GM12878 (cell line): ENCODE measurements at regions not wholly inside any gene's neighbourhood (a gene's known extent, or its start where the extent isn't known, plus 50 kb on each side); places are given as distances from the start of the nearest gene placed in this dataset.

Source experiments
- ATAC-seq: fragments of 200-7000 bp; cut with Tn5 transposase; 3 replicates; pipeline ENCODE4 v1.9.1; 2020; ENCODE audit warnings: mild to moderate bottlenecking, moderate library complexity
- BruUV-seq: library from RNA; stranded (reverse); fragments of 400-500 nt; replicated peaks from 2 replicates; lab custom pipeline; 2021; lab: Mats Ljungman, UMichigan
- CTCF ChIA-PET: fragments of 300-600 bp; sonication (Branson Sonifier 250); formaldehyde crosslinking; extraction: SDS; loops from one replicate; lab custom pipeline; 2021; ENCODE audit warnings: inconsistent platforms; lab: Yijun Ruan, JAX
- POLR2A ChIA-PET: fragments of 350-600 bp; formaldehyde crosslinking; extraction: SDS; loops from one replicate; lab custom pipeline; 2021; ENCODE audit warnings: inconsistent platforms; lab: Charles Lee
- RAD21 ChIA-PET: fragments of 300-600 bp; sonication (Branson Sonifier 250); formaldehyde crosslinking; loops from one replicate; lab custom pipeline; 2023; ENCODE audit warnings: antibody characterized with exemption; ENCODE audit not compliant: unreplicated experiment; lab: Charles Lee
- SMC1A ChIA-PET: fragments of 300-600 bp; sonication (Branson Sonifier 250); formaldehyde crosslinking; loops from one replicate; lab custom pipeline; 2023; ENCODE audit not compliant: unreplicated experiment, uncharacterized antibody; lab: Charles Lee
- DNase-seq: peaks from one replicate; pipeline ENCODE4 v3.0.0-alpha.2; 2011; ENCODE audit warnings: low read depth, low spot score
- FAIRE-seq: peaks from 3 replicates; lab custom pipeline; 2011; peaks lifted over from hg19 to GRCh38; lab: Jason Lieb, UNC
- H2AFZ ChIP-seq: 2 replicates; pipeline ENCODE4 v1.6.0; 2011; ENCODE audit warnings: low read depth, low read length, control low read depth; ENCODE audit not compliant: control insufficient read depth
- H3K27ac ChIP-seq: 2 replicates; pipeline ENCODE4 v1.5.1; 2011; ENCODE audit warnings: control low read depth; ENCODE audit not compliant: control insufficient read depth, insufficient read depth
- H3K27me3 ChIP-seq, 2 experiments: replicated peaks in 1 of 2; 2 replicates each; pipeline versions ENCODE4 v1.6.0 to v1.6.1; 2011; ENCODE audit warnings: low read length in 1 of 2; ENCODE audit not compliant: control insufficient read depth in 2 of 2, insufficient read depth in 2 of 2
- H3K36me3 ChIP-seq, 2 experiments: 2 replicates each; pipeline ENCODE4 v1.5.1; 2011; ENCODE audit warnings: low read length in 1 of 2; ENCODE audit not compliant: control insufficient read depth in 2 of 2, insufficient read depth in 2 of 2
- H3K4me1 ChIP-seq: 2 replicates; pipeline ENCODE4 v1.6.1; 2011; ENCODE audit warnings: mild to moderate bottlenecking, low read length, moderate library complexity, mixed read lengths; ENCODE audit not compliant: control insufficient read depth, insufficient read depth
- H3K4me2 ChIP-seq: 2 replicates; pipeline ENCODE4 v1.6.0; 2011; ENCODE audit warnings: control low read depth; ENCODE audit not compliant: control insufficient read depth, insufficient read depth
- H3K4me3 ChIP-seq: fragments of 200-600 bp; sonication (generic); 2 replicates; pipeline ENCODE4 v1.5.1; 2016
- H3K79me2 ChIP-seq: 2 replicates; pipeline ENCODE4 v1.6.0; 2011; ENCODE audit warnings: low read length; ENCODE audit not compliant: control insufficient read depth, insufficient read depth
- H3K9ac ChIP-seq: 2 replicates; pipeline ENCODE4 v1.8.0; 2011; ENCODE audit warnings: low read length, control low read depth, mixed read lengths; ENCODE audit not compliant: control insufficient read depth, insufficient read depth
- H3K9me3 ChIP-seq: replicated peaks from 3 replicates; pipeline ENCODE4 v1.5.1; 2011; ENCODE audit warnings: mild to moderate bottlenecking, low read length; ENCODE audit not compliant: control insufficient read depth, insufficient read depth
- H4K20me1 ChIP-seq: 2 replicates; pipeline ENCODE4 v1.6.0; 2011; ENCODE audit not compliant: control insufficient read depth, insufficient read depth
- BMI1 ChIP-seq: fragments of 450-650 bp; IDR thresholded peaks from 2 replicates; pipeline ENCODE4 v1.6.1; 2016; ENCODE audit warnings: mild to moderate bottlenecking, moderate library complexity, borderline replicate concordance
- BRCA1 ChIP-seq: IDR thresholded peaks from 2 replicates; pipeline ENCODE4 v1.6.1; 2011; ENCODE audit warnings: low read depth, low read length, improper control_type of control experiment
- CBX3 ChIP-seq: fragments of 200-600 bp; sonication (generic); IDR thresholded peaks from 2 replicates; pipeline ENCODE4 v1.6.1; 2016; ENCODE audit warnings: low read depth, borderline replicate concordance
- CHD1 ChIP-seq: IDR thresholded peaks from 2 replicates; pipeline ENCODE4 v1.6.1; 2012; ENCODE audit warnings: low read depth, low read length, improper control_type of control experiment
- HCFC1 ChIP-seq: fragments of 150-350 bp; IDR thresholded peaks from 2 replicates; pipeline ENCODE4 v1.6.1; 2014; ENCODE audit warnings: low read length
- HDAC6 ChIP-seq: fragments of 200-600 bp; sonication (generic); IDR thresholded peaks from one replicate; pipeline ENCODE4 v1.8.0; 2017; ENCODE audit warnings: antibody characterized with exemption; ENCODE audit not compliant: unreplicated experiment
- IKZF2 ChIP-seq, 2 experiments: fragments of 450-650 bp; IDR thresholded peaks; 2 replicates each; pipeline ENCODE4 v1.6.1; 2017; ENCODE audit warnings: mild to moderate bottlenecking in 2 of 2, moderate library complexity in 2 of 2
- JUNB ChIP-seq: IDR thresholded peaks from 2 replicates; pipeline ENCODE4 v1.6.1; 2016; ENCODE audit warnings: antibody characterized with exemption, mild to moderate bottlenecking
- MEF2B ChIP-seq: fragments of 450-650 bp; IDR thresholded peaks from 2 replicates; pipeline ENCODE4 v1.6.1; 2018; ENCODE audit warnings: mild to moderate bottlenecking, moderate library complexity; ENCODE audit not compliant: partially characterized antibody, poor library complexity, severe bottlenecking
- NRF1 ChIP-seq: conservative IDR thresholded peaks from 2 replicates; pipeline ENCODE4 v1.6.1; 2011; ENCODE audit warnings: mild to moderate bottlenecking, low read depth, low read length, improper control_type of control experiment
- POLR2A ChIP-seq: IDR thresholded peaks from 2 replicates; pipeline ENCODE4 v1.6.1; 2011; ENCODE audit warnings: low read depth, mild to moderate bottlenecking, low read length
- POU2F2 ChIP-seq: IDR thresholded peaks from 3 replicates; pipeline ENCODE4 v1.6.1; 2011; ENCODE audit warnings: low read depth, mild to moderate bottlenecking, low read length, borderline replicate concordance
- RAD21 ChIP-seq: IDR thresholded peaks from 2 replicates; pipeline ENCODE4 v1.6.1; 2011; ENCODE audit warnings: mild to moderate bottlenecking, low read depth, low read length, moderate library complexity; ENCODE audit not compliant: insufficient read depth
- RCOR1 ChIP-seq: conservative IDR thresholded peaks from 2 replicates; pipeline ENCODE4 v1.6.1; 2012; ENCODE audit warnings: low read depth, low read length, improper control_type of control experiment
- SMAD1 ChIP-seq: fragments of 450-650 bp; IDR thresholded peaks from 2 replicates; pipeline ENCODE4 v1.6.1; 2018; ENCODE audit warnings: mild to moderate bottlenecking, low read depth; ENCODE audit not compliant: partially characterized antibody
- SP1 ChIP-seq: IDR thresholded peaks from one replicate; pipeline ENCODE4 v1.6.1; 2011; ENCODE audit warnings: low read depth, low read length
- STAT1 ChIP-seq: fragments of 450-650 bp; conservative IDR thresholded peaks from 2 replicates; pipeline ENCODE4 v1.6.1; 2014; ENCODE audit warnings: antibody characterized with exemption, mild to moderate bottlenecking
- WGBS: methylation state at CpG from one replicate; pipeline ENCODE4 v1.1.6; 2016; ENCODE audit warnings: low lambda C conversion rate; ENCODE audit not compliant: insufficient replicate concordance, insufficient coverage; ENCODE audit errors: missing lambda C conversion rate; 5-methylcytosine and 5-hydroxymethylcytosine counted together
- in situ Hi-C: fragments of 300-500 bp; cut with MboI; formaldehyde crosslinking; loops from 9 replicates; pipeline ENCODE4 v1.14.3; 2018; ENCODE audit warnings: mixed read lengths
- intact Hi-C: fragments of 100-400 bp; cut with micrococcal nuclease; formaldehyde crosslinking; loops from one replicate; pipeline ENCODE4 v1.14.2; 2022; ENCODE audit not compliant: unreplicated experiment
- TF ChIP-seq, protein P1 (sequence below): fragments of 450-650 bp; IDR thresholded peaks from 2 replicates; pipeline ENCODE4 v1.6.1; 2017; ENCODE audit warnings: low read depth, mild to moderate bottlenecking, moderate library complexity
- TF ChIP-seq, protein P2 (sequence below): IDR thresholded peaks from 2 replicates; pipeline ENCODE4 v1.6.1; 2011; ENCODE audit warnings: borderline replicate concordance, low read depth, mild to moderate bottlenecking, moderate library complexity, mixed read lengths, low read length; ENCODE audit not compliant: insufficient read depth; ENCODE audit errors: extremely low read length

DNA sequence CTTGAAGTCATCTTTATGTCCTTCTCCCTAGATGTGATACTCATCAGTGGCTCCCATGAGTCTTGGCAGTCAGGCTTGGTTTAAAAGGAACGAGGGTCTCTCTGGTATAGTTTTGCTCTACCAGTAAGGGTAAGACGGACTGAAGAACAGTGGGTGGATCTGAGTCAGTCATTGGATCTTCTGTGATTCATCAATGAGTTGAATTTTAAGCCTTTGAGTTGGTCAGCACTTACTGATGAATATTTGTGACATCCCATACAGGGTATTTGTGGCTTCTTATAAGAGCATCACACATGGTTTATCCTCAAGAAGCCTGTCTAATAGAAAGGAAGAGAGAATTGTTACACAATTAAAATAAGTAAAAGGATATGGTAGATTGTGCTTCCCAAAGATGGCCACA lies 87.3 kb upstream of the NAMPT start (continued):
- TF ChIP-seq CBX3 (no peak), IKZF2 (IDR thresholded peaks at IDR 0.05) (no peak), BRCA1 (no peak), JUNB (no peak), RCOR1 (no peak), HDAC6 (no peak), POU2F2 (no peak), BMI1 (no peak), NRF1 (no peak)

DNA sequence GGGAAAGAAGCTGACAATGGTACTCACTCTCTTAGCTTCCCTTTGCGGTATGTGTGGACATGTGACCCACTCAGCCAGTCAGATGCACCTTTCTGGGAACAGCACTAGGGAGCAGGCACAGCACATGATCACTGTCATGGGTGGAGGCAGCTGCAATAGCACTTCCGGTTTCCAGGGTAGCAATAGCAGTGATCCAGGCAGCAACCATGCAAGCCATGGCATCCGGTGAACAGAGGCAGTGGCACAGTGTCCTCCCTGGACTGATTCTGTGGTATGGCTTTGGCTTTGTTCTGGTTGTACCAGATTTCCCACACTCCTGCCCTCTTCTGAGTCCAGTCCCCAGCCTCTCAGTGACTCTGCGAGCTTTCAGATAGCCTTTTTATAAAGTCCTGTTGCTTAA lies 86.8 kb upstream of the NAMPT start:
- CTCF ChIA-PET, result interaction anchor here (0.9 to 1.0 kb wide), 2 partner anchors 91 to 194 kb away, joined by 3 to 4 read pairs; no protein-coding TSS in a partner anchor
- no peaks in the 10 kb centered on the region for H3K79me2 ChIP-seq
- in situ Hi-C loops, result no loop called here
- H3K36me3 ChIP-seq, result no peaks in the 10 kb centered on the region
- POLR2A ChIA-PET, result no interaction called here
- ATAC-seq (no peak), FAIRE-seq (no peak), DNase-seq (no peak)
- SMC1A ChIA-PET, result interaction anchor here (1.0 to 6.5 kb wide), 2 partner anchors 24 to 91 kb away, joined by 3 to 20 read pairs; no protein-coding TSS in a partner anchor
- H2AFZ ChIP-seq, result no peak overlapping the region
- no TSS peak for BruUV-seq
- 73% methylated on average over 4 of the region's 4 CpGs for WGBS
- H3K27ac ChIP-seq, result no peak overlapping the region
- no peak overlapping the region for H3K4me2 ChIP-seq
- H3K9me3 ChIP-seq, result no peaks in the 10 kb centered on the region; the same call in 2 of the 3 replicates
- H4K20me1 ChIP-seq, result no peaks in the 10 kb centered on the region
- no peaks in the 10 kb centered on the region for H3K4me1 ChIP-seq
- RAD21 ChIA-PET, result no interaction called here
- TF ChIP-seq, protein P1, sequence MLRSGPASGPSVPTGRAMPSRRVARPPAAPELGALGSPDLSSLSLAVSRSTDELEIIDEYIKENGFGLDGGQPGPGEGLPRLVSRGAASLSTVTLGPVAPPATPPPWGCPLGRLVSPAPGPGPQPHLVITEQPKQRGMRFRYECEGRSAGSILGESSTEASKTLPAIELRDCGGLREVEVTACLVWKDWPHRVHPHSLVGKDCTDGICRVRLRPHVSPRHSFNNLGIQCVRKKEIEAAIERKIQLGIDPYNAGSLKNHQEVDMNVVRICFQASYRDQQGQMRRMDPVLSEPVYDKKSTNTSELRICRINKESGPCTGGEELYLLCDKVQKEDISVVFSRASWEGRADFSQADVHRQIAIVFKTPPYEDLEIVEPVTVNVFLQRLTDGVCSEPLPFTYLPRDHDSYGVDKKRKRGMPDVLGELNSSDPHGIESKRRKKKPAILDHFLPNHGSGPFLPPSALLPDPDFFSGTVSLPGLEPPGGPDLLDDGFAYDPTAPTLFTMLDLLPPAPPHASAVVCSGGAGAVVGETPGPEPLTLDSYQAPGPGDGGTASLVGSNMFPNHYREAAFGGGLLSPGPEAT, result no peak
- TF ChIP-seq STAT1, result no peak
- TF ChIP-seq, protein P2, sequence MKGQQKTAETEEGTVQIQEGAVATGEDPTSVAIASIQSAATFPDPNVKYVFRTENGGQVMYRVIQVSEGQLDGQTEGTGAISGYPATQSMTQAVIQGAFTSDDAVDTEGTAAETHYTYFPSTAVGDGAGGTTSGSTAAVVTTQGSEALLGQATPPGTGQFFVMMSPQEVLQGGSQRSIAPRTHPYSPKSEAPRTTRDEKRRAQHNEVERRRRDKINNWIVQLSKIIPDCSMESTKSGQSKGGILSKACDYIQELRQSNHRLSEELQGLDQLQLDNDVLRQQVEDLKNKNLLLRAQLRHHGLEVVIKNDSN, result peak; percentile 12
- TF ChIP-seq SMAD1, result no peak
- no peak for TF ChIP-seq RCOR1
- no peak for TF ChIP-seq POLR2A
- TF ChIP-seq MEF2B, result no peak
- no peak for TF ChIP-seq SP1
- peak; percentile 14; the same call in 1 of the 2 replicates for TF ChIP-seq RAD21
- TF ChIP-seq CHD1, result no peak
- TF ChIP-seq HCFC1, result no peak
- H3K27me3 ChIP-seq, result no peaks in the 10 kb centered on the region
- H3K4me3 ChIP-seq, result no peak overlapping the region
- intact Hi-C loops, result no loop called here
- no peak overlapping the region for H3K9ac ChIP-seq
